ENCODE measurements at regions not wholly inside any gene's neighbourhood (a gene's known extent, or its start where the extent isn't known, plus 50 kb on each side); places are given as distances from the start of the nearest gene placed in this dataset.

- TF ChIP-seq PRDM15 (CRISPR knock-in tag; IDR thresholded peaks at IDR 0.05), result no peak
- TF ChIP-seq ZNF138 (CRISPR knock-in tag; conservative IDR thresholded peaks at IDR 0.05), result no peak
- no peak for TF ChIP-seq FOXK1 (CRISPR knock-in tag; IDR thresholded peaks at IDR 0.05)
- no peak for TF ChIP-seq ZBTB43 (CRISPR knock-in tag; IDR thresholded peaks at IDR 0.05)
- no peak for TF ChIP-seq ATF1 (CRISPR knock-in tag; IDR thresholded peaks at IDR 0.05)
- TF ChIP-seq IRF2 (CRISPR knock-in tag; IDR thresholded peaks at IDR 0.05; ENCODE audit: borderline replicate concordance, low read depth), result no peak
- TF ChIP-seq ZNF121 (CRISPR knock-in tag; IDR thresholded peaks at IDR 0.05), result no peak
- TF ChIP-seq HMGA2 (CRISPR knock-in tag; IDR thresholded peaks at IDR 0.05), result no peak
- no peak for TF ChIP-seq FOXJ3 (CRISPR knock-in tag; IDR thresholded peaks at IDR 0.05; ENCODE audit: borderline replicate concordance)
- TF ChIP-seq ATF2 (CRISPR knock-in tag; IDR thresholded peaks at IDR 0.05; ENCODE audit: borderline replicate concordance, low read depth), result no peak
- TF ChIP-seq NR1H2 (CRISPR knock-in tag; IDR thresholded peaks at IDR 0.05), result no peak
Measured at GRCh38 chr20:52427960-52428359, 236.4 kb upstream of the ZFP64 start (continued).

- peaks cover 28% of the 10 kb centered on the region for H3K9me3 Mint-ChIP-seq
- no peak for ATAC-seq
- no peak for TF ChIP-seq E2F1 (CRISPR knock-in tag; IDR thresholded peaks at IDR 0.05)
- no peak for TF ChIP-seq PRDM15 (CRISPR knock-in tag; IDR thresholded peaks at IDR 0.05)
- TF ChIP-seq NR1H2 (CRISPR knock-in tag; IDR thresholded peaks at IDR 0.05), result no peak
- TF ChIP-seq ELF4 (CRISPR knock-in tag; IDR thresholded peaks at IDR 0.05; ENCODE audit: low read depth), result no peak
- TF ChIP-seq ZNF425 (CRISPR knock-in tag; conservative IDR thresholded peaks at IDR 0.05), result no peak
- TF ChIP-seq CREB1 (CRISPR knock-in tag; IDR thresholded peaks at IDR 0.05), result no peak
- TF ChIP-seq CBFB (CRISPR knock-in tag; IDR thresholded peaks at IDR 0.05; ENCODE audit: low read depth), result no peak
- no peak for TF ChIP-seq USF1 (CRISPR knock-in tag; IDR thresholded peaks at IDR 0.05)
- no peak for TF ChIP-seq FOXJ3 (CRISPR knock-in tag; IDR thresholded peaks at IDR 0.05; ENCODE audit: borderline replicate concordance)
- TF ChIP-seq ETV6 (CRISPR knock-in tag; IDR thresholded peaks at IDR 0.05), result no peak
- TF ChIP-seq SMAD3 (CRISPR knock-in tag; IDR thresholded peaks at IDR 0.05; ENCODE audit: borderline replicate concordance), result no peak
- TF ChIP-seq JAZF1 (CRISPR knock-in tag; IDR thresholded peaks at IDR 0.05), result no peak
- no peak for TF ChIP-seq RORB (CRISPR knock-in tag; IDR thresholded peaks at IDR 0.05)
- TF ChIP-seq ZNF423 (CRISPR knock-in tag; IDR thresholded peaks at IDR 0.05), result no peak
Measured at GRCh38 chr20:52426856-52427255, 235.3 kb upstream of the ZFP64 start.

More at GRCh38 chr20:52426856-52427255, 235.3 kb upstream of the ZFP64 start:
- DNase-seq (ENCODE audit: low spot score), result no peak
- ChIA-PET CTCF (no interaction called here), POLR2A (no interaction called here)
- Mint-ChIP-seq H3K4me1 (0 out of 2 replicates have a peak, but pooled peaks cover 2% of the 10 kb centered on the region), H3K27ac (no peak overlapping the region), H3K36me3 (peaks cover 4% of the 10 kb centered on the region; the same call in 1 of the 2 replicates), H3K27me3 (ENCODE audit: low read depth) (no peaks in the 10 kb centered on the region), H3K4me3 (no peak overlapping the region)

All from WTC11 (cell line).